ENCODE measurements at regions not wholly inside any gene's neighbourhood (a gene's known extent, or its start where the extent isn't known, plus 50 kb on each side); places are given as distances from the start of the nearest gene placed in this dataset.

DNA sequence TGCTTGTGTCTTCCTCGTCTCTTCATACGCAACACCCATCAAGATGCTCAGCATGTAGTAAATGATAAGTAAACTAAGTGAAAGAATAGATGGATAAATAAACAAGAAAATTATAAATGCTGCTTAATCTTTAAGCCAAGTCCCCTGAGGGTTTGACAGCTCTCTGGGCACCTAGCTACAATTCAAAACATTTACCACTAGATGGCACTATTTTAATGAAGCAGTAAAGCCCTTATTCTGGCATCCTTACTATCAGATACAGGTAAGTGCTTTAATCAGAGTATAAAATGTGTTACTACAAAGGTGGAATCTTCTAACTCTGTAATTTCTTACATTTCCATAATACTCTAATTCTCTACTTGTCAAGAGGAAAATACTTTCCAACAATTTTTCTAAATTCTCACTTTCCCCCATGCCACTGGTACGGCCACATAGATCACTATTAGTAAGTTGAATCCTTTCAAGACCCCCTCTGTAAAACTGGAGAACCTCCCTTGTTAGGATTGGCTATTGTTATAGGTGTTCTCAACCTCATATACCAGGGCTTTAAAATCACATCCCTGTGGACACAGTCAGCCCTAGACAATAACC is 137.8 kb downstream of the BARHL2 start:
- DNase-seq (ENCODE audit: insufficient read length, low spot score), result peak; percentile 35
- peak; percentile 81 for FAIRE-seq
- peak; percentile 72 for TF ChIP-seq CTCF (IDR thresholded peaks at IDR 0.05; ENCODE audit: insufficient read depth, missing control alignments)

DNA sequence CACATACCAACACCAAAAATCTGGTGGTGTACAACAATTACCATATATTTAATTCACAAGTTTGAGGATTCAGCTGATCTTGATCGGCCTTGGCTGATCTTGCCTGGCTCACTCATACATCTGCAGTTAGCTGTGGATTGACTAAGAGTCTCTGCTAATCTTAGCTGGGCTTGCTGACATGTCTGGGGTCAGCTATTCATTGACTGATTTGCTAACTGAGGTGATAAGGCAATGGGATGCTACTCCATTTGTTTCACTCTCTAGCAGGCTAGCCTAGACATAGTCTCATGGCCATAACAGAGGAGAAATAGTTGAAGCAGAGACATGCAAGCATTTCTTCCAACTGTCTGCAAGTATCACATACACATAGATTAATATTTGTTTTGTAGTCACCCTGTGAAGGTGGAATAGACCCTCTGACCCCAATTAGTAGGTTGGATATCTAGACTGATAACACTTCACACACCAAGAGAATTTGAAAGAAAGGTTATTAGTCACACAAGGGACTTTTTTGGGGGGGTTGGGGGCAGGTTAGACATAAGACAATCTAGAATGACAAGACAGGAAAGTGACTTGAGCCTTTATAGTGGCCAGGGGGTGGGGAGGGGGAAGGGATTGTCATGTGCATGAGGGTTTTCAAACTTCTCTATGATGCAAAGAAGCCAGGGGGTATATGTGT is 142.3 kb downstream of the BARHL2 start:
- FAIRE-seq (no peak), DNase-seq (ENCODE audit: insufficient read length, low spot score) (no peak)
- no peak for TF ChIP-seq CTCF (IDR thresholded peaks at IDR 0.05; ENCODE audit: insufficient read depth, missing control alignments)

- no peak for TF ChIP-seq CTCF (IDR thresholded peaks at IDR 0.05; ENCODE audit: insufficient read depth, missing control alignments)
- no peak for FAIRE-seq
- DNase-seq (ENCODE audit: insufficient read length, low spot score), result no peak
These were observed 143.4 kb downstream of the BARHL2 start for GRCh38 chr1:90573736-90574135.

- FAIRE-seq (no peak), DNase-seq (ENCODE audit: insufficient read length, low spot score) (no peak)
- no peak for TF ChIP-seq CTCF (IDR thresholded peaks at IDR 0.05; ENCODE audit: insufficient read depth, missing control alignments)
These were observed 144.7 kb downstream of the BARHL2 start for GRCh38 chr1:90572446-90572845.

GRCh38 chr1:90568436-90568835 is 148.7 kb downstream of the BARHL2 start:
- DNase-seq (ENCODE audit: insufficient read length, low spot score) (no peak), FAIRE-seq (no peak)
- no peak for TF ChIP-seq CTCF (IDR thresholded peaks at IDR 0.05; ENCODE audit: insufficient read depth, missing control alignments)

DNA sequence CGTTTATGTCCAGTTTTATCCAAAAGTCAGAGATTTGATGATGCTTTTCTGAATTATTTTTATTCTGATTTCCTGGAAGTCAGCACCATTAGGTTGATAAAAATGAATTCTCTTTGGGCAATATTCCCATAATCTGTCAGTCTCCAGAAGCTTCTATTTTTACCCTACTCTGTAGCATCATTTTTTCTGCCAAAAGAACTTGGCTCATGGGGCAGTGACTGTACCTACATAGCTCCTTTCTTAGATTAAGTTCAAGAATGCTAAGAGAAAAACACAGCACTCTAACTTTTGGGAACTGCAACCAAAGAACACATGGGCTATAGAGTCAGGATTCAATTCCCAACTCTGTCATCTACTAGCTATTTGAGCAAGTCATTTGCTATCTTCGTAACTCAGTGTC is 152.9 kb downstream of the BARHL2 start:
- no peak for TF ChIP-seq CTCF (IDR thresholded peaks at IDR 0.05; ENCODE audit: insufficient read depth, missing control alignments)
- DNase-seq (ENCODE audit: insufficient read length, low spot score) (no peak), FAIRE-seq (no peak)

- no peak for TF ChIP-seq CTCF (IDR thresholded peaks at IDR 0.05; ENCODE audit: insufficient read depth, missing control alignments)
- FAIRE-seq, result no peak
- DNase-seq (ENCODE audit: insufficient read length, low spot score), result no peak
These were observed 154.2 kb downstream of the BARHL2 start for GRCh38 chr1:90562892-90563291.
